ENCODE measurements at regions not wholly inside any gene's neighbourhood (a gene's known extent, or its start where the extent isn't known, plus 50 kb on each side); places are given as distances from the start of the nearest gene placed in this dataset.

- no peak for TF ChIP-seq TEAD4 (IDR thresholded peaks at IDR 0.05; ENCODE audit: borderline replicate concordance, insufficient read depth)
- TF ChIP-seq USF2 (IDR thresholded peaks at IDR 0.05; ENCODE audit: borderline replicate concordance, low read depth, low read length) = no peak
- no peak for TF ChIP-seq CTCF (IDR thresholded peaks at IDR 0.05)
- no peak for TF ChIP-seq MEF2A (IDR thresholded peaks at IDR 0.05; ENCODE audit: borderline replicate concordance, low read depth)
Measured at GRCh38 chr2:136534811-136535210, 230.5 kb upstream of the THSD7B start.
